ENCODE measurements at regions not wholly inside any gene's neighbourhood (a gene's known extent, or its start where the extent isn't known, plus 50 kb on each side); places are given as distances from the start of the nearest gene placed in this dataset.
A peak's percentile ranks its signal among the peaks of the same experiment; 100 is the strongest.

GRCh38 chr7:148950806-148951205 is 66.7 kb upstream of the EZH2 start:
- Mint-ChIP-seq H3K36me3 (ENCODE audit: insufficient read depth) (no peaks in the 10 kb centered on the region), H3K9me3 (ENCODE audit: low read depth) (no peaks in the 10 kb centered on the region), H3K4me3 (ENCODE audit: low read depth) (no peak overlapping the region), H3K4me1 (ENCODE audit: low read depth) (no peaks in the 10 kb centered on the region), H3K27me3 (no peaks in the 10 kb centered on the region), H3K27ac (no peak overlapping the region)
- no peak for TF ChIP-seq CTCF (IDR thresholded peaks at IDR 0.05; ENCODE audit: unreplicated experiment)
- no peak for DNase-seq (ENCODE audit: low spot score, unreplicated experiment)

GRCh38 chr7:148944935-148945934 is 61.1 kb upstream of the EZH2 start:
- H3K9me3 Mint-ChIP-seq (ENCODE audit: low read depth): no peaks in the 10 kb centered on the region
- H3K27me3 Mint-ChIP-seq: no peaks in the 10 kb centered on the region
- no peak overlapping the region for H3K4me3 Mint-ChIP-seq (ENCODE audit: low read depth)
- DNase-seq (ENCODE audit: low spot score, unreplicated experiment): no peak
- peaks cover 3% of the 10 kb centered on the region for H3K4me1 Mint-ChIP-seq (ENCODE audit: low read depth)
- no peak overlapping the region for H3K27ac Mint-ChIP-seq
- H3K36me3 Mint-ChIP-seq (ENCODE audit: insufficient read depth): no peaks in the 10 kb centered on the region
- no peak for TF ChIP-seq CTCF (IDR thresholded peaks at IDR 0.05; ENCODE audit: unreplicated experiment)

- peak; percentile 61 for TF ChIP-seq CTCF (IDR thresholded peaks at IDR 0.05; ENCODE audit: unreplicated experiment)
- Mint-ChIP-seq H3K9me3 (ENCODE audit: low read depth) (no peaks in the 10 kb centered on the region), H3K4me3 (ENCODE audit: low read depth) (peak overlapping the region; percentile 89), H3K27ac (peak overlapping the region; percentile 99), H3K36me3 (ENCODE audit: insufficient read depth) (no peaks in the 10 kb centered on the region), H3K27me3 (no peaks in the 10 kb centered on the region), H3K4me1 (ENCODE audit: low read depth) (peaks cover 3% of the 10 kb centered on the region)
- DNase-seq (ENCODE audit: low spot score, unreplicated experiment): peak; percentile 57
Measured at GRCh38 chr7:148941598-148942275, 57.6 kb upstream of the EZH2 start.

DNA sequence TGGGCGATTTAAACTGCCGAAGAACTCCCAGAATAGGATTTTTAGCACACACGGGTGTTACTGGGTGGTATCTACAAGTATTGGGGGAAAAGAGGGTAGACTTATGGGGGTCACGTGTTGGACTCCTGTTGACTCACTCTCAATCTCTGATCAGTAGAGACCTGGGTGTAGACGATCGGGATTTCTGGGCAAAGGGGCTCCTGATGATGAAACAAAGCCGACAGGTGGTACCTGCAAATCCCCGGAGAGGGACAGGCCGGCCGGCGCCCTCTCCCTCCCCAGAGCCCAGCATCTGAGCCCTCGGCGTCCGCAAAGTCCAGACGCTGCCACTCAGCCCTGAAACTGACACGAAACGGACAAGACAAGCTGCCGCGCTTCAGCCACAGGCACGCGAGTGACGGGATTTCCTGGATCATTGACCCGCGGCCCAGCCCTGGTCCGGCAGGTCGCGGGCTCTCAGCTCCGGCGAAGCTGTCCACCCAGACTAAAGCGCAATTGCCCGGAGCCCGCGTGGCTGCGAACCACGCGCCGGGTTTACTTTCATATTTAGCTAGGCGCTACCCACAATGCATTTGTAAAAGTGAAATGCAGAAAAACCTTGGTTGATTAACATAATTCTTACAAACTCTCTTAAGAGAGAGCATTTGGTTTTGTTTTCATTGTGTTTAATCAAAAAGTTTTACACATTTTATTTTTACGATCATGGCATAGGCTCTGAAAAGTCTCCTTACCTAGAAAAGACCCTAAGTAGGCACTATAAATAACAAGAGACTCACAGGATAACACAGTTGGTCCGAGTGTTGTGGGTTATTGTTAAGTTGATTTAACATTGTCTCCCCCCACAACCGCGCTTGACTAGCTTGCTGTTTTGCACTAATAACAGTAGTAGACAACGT is 56.9 kb upstream of the EZH2 start:
- peak overlapping the region; percentile 99 for H3K27ac Mint-ChIP-seq
- no peaks in the 10 kb centered on the region for H3K27me3 Mint-ChIP-seq
- H3K9me3 Mint-ChIP-seq (ENCODE audit: low read depth): no peaks in the 10 kb centered on the region
- no peaks in the 10 kb centered on the region for H3K36me3 Mint-ChIP-seq (ENCODE audit: insufficient read depth)
- peaks cover 3% of the 10 kb centered on the region for H3K4me1 Mint-ChIP-seq (ENCODE audit: low read depth)
- TF ChIP-seq CTCF (IDR thresholded peaks at IDR 0.05; ENCODE audit: unreplicated experiment): no peak
- peak; percentile 52 for DNase-seq (ENCODE audit: low spot score, unreplicated experiment)
- H3K4me3 Mint-ChIP-seq (ENCODE audit: low read depth): peak overlapping the region; percentile 89

All from progenitor cell of endocrine pancreas (in vitro differentiated cells).